Islet of Langerhans (tissue), 1 donor: ENCODE measurements at regions not wholly inside any gene's neighbourhood (a gene's known extent, or its start where the extent isn't known, plus 50 kb on each side); places are given as distances from the start of the nearest gene placed in this dataset.
"Not testable (repeated sequence)": the region's sequence is repeated elsewhere in the genome, so short reads cannot be mapped to it uniquely, and the experiment has no call there.

ENCODE experiments used
- FAIRE-seq: peaks from one replicate; lab custom pipeline; 2011; peaks lifted over from hg19 to GRCh38; lab: Jason Lieb, UNC

DNA sequence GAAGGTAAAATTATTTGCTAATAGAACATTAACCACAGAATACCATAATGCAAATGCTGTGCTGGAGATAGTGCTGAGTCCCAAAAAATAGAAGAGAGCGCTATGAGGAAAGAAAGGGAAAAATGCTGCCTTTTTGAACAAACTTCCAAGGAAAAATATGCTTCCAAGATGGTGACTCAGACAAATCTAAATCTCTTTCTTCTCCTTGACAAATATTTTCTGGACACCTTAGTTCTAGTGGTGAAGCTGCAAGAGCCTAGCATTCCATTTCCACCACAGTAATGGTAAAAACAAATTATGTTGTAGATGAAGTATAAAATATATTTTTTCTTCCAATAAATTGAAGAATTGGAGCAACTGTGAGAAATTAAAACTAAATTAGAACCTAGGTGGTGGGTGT is 155.6 kb upstream of the TBX18 start:
- no peak for FAIRE-seq

DNA sequence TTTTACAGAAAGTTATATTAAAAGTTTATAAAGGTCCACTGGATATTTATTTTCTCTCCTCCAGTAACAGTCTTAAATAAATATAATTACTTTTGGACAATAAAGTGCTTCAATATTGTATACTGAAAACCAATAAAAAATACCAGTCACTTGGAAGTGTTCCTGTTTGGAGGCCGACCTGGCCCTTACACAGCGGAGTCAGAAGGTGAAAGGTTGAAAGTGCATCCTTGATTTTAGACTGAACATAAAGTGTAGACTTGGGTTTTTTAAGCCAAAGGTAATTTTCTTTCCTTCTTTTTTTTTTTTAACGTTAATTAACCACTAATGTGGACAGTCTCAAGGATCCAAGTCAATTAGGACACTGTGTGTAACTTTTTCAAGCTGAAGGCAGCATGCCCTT is 152.3 kb upstream of the TBX18 start:
- FAIRE-seq: no peak

DNA sequence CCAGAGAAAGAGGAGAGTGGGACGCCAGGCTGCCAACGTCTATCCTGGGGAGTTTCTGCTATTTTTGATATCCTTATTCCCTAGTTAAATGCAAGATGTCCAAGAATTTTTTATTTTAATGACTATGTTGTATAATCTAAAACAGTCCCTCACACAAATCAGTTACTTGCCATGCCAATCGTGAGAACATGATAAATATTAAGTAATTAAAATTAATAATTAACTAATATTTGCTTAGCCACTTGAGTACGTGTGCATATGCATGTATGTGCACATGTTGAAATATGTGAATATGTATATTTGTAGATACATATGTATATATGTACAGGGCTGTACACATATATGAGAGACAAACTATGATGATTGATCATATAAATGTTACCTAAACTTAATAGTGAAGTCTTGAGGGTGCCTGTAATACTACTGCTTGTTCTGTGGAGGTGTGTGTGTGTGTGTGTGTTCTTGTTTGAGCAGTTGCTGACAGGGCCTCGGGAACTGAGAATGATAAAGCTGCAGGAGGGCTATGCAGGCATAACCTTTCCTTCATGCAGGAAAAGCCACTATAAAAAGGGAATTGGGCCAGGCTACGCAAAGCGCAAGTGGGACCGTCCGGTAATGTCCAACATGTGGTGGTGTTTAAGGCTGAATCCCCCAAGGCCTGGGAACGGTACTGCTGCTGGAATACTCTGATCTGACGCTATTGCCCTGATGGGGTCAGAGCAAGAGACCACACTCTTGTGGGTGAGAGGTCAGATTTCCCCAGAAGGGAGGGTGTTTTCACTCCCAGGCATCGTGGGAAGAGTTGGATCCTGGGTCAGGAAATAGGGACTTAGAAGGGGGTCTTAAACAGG is 148.3 kb upstream of the TBX18 start:
- FAIRE-seq: no peak

DNA sequence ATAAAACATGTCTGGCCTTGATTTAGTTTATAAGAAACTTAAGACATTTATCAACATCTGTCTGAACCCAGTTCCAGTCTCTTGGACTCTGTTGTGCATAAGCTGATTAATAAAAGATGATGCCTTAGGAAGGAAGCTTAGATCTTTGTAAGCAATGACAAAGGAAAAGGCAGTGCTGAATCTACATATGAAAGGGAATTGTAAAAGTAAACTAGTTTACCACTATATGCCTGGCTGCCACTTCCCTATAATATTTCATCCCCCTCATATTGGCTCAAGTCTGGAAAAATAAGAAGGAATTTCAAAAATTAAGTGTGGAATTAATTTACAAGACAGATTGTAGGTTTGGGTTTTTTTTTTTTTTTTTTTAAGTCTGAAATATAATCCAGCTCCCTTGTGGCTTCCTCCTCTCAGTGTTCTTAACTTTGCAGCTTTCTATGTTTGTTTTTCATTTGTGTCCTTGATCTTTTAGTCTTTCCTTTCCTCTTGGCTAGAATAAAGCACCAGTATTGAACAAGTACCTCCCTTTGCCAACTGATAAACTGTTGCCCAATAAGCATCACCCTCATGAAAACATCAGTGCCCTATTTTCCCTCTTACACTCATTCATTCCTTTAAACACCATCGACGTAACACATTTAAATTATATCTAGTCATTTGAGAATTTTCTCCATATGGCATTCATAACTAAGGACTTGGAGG is 146.7 kb upstream of the TBX18 start:
- FAIRE-seq: no peak

DNA sequence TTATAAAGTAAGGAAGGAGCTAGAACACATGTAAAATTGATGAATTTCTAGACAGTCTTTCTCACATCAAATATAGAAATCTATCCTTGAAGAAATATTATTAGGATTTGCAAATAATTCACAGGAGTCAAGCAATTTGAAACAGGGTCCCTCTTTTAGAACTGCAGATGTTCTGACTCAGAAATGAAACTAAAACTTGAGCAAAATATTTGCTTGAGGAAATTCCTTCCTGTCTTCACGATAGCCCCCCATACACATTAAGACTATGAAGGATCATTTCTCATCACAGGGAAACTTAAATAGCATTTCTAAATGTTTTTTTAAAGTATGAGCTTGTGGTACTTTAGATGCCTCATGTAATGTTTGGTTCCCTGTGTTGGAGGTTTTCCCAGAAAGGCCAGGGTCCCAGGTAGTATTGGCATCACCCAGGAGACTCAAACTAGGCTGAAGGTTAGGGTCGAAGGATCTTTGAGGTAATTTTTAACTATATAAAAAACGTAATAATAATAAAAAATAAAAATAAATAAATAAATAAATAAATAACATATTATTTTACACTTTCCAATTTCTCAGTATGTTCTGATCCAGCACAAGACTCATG is 144.0 kb upstream of the TBX18 start:
- FAIRE-seq: no peak

DNA sequence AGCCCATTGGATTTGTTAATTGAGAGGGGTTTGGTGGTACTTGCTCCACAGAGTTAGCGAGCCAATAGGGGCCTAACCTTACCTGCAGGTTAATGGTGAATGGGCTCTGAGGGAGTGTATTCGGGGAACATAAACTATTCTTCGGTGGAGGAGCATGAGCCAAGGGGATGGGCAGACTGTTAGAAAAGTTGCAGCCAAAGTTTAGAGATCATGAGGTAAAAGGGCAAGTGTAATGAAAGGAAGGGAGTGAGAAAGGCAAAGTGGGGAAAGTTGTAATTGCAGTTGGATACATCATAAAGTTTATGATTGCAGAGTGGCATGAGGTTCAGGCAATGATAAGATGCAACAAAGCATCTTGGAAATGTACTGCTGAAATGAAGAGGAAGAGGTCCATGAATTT is 142.1 kb upstream of the TBX18 start:
- FAIRE-seq: no peak

DNA sequence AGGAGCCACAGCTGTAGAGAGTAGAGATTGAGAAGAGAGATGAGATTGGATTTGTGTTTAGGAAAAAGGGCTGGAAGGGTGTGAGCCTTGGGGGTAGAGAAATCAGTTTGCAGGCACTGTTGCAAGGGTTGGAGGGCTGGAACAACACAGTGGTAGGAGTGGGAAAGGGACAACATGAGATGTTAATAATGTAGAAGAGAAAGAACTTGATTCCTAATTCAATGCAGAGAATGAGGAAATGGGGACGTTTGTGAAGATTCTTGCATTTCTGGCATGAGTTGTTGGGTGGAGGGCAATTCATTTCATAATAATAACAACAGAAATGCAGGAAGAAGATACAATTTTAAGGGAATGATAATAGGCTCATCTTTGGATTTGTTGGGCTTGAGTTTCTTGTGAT is 141.4 kb upstream of the TBX18 start:
- no peak for FAIRE-seq

DNA sequence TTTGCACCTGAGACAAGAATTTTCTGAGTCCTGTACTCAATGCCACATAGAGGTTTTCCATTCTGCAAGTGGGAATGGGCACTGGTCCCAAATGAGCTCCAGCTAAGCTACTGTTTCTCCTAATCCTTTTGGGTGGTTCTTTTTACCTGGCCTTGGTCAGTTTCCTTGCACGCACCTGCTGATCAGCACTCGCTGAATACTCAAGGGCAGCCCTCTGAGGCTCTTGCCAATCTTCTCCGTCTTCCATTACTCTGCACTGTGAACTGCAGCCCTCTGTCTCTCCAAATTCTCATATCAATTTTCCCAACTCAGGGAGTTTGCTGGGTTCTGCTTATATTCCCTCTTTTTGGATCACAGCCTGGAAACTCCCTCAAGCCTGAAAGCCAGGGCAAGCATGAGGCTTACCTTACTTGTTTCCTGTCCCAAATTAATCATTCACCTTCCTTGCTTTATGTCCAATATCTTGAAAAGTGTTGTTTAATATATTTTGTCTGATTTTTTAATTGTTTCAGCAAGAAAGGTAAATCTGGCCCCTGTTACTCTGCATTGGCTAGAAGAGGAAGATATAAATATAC is 138.0 kb upstream of the TBX18 start:
- no peak for FAIRE-seq

DNA sequence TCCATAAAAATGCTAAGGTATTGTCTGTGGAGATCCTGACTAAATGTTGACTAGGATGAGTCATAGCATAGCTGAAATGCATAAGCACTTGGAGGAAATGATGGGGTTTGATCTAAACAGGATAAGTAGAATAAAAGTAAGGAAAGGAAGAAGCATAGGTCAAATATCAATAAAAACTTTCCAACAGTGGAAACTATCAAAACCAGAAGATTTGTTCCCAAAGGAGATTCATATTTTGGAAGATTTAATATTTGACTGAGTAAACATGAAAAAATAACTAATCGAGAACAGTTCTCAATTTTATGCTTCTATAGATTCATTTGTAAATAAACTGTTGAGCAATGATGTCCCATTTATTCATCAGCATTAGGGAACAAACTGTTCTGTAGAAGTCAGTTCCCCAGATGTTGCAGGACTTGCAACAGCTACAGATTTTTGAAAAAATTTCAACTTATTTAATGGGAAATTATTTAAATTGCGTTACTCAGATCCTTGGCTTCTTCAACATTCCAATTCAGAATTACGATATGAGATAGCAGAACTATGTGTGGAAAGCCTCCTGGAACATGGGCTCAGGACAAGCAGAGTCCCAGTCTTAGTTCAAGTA is 133.7 kb upstream of the TBX18 start:
- FAIRE-seq: no peak

DNA sequence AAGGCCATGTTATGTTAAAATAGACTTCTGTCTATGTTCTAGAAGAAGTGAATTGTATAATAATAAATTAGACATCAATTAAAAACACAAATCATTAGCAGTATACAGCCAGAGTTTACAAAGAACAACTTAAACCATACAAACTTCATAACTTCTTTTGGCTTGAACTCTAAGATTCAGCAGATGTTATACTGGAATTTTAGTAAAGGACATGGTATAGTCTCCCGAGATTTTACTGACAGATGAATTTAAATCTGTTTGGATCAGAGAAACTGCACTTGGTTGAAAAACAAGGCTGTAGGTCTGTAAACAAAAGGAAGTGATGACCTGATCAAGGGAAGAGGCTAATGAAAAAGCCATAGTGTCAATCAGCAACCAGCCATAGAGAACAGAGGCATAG is 132.6 kb upstream of the TBX18 start:
- FAIRE-seq: no peak

DNA sequence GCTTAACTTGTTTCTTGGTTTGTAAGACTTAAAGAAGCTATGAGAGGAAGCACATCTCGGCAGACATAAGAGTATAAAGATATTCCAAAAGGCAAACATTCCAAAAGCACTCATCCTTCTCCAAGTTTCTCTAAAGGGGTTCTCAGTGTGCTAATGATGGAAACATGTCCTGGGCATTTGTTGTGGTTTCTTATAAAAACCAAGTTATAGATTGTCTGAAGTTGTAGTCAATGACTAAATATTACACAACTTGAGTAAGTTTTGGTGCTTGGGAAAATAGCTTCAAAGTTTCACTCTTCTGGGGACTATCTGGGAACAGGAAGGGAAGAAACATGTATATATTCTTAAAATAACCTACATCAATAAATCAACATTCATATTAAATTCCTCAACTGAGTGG is 128.3 kb upstream of the TBX18 start:
- FAIRE-seq: no peak

DNA sequence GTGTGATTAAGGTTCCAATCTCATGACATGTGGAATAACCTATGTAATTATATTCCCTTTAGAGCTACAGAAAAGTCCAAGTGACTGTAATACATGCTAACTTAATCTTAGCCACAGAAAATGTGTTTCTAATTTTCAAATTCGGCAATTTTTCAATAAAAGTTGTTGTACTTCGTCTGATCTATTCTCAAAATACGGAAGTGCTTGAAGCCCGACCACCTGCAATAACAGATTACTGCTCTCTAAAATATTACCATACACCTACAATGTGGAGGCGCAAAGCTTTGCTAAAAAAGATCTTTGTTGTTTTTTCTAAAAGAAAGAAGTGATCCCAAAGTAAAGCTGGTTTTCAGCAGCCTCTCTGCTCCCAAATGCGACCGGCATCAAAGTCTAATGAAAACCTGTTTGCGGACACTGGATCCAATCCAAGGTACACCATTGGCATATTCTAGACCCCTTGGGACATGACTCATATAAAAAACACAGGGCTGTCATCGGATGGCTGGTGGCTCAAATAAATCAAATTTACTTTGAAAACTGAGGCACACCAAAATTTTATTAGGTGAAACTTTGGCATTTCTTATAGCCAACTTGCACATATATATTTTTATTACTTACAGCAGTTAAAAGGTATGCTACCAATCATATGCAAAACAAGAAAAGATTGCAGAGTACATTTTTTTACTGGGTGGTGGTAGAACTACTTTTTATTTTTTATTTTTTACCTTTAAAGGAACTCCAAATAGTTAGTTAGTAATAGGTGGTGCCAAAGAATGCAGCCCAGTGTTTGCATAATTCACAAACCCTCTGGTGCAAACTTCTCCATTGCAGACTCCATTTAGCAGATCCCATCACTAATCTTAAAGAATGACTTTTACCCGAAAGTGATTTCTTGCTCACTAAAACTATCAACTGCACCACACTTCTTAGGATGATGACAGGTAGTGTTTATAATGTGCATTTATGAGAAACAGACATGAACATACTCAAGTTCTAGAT is 118.7 kb upstream of the TBX18 start:
- FAIRE-seq: no peak

DNA sequence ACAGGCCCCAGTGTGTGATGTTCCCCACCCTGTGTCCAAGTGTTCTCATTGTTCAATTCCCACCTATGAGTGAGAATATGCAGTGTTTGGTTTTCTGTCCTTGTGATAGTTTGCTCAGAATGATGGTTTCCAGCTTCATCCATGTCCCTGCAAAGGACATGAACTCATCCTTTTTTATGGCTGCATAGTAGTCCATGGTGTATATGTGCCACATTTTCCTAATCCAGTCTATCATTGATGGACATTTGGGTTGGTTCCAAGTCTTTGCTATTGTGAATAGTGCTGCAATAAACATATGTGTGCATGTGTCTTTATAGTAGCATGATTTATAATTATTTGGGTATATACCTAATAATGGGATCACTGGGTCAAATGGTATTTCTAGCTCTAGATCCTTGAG is 115.0 kb upstream of the TBX18 start:
- FAIRE-seq: not testable (repeated sequence)

DNA sequence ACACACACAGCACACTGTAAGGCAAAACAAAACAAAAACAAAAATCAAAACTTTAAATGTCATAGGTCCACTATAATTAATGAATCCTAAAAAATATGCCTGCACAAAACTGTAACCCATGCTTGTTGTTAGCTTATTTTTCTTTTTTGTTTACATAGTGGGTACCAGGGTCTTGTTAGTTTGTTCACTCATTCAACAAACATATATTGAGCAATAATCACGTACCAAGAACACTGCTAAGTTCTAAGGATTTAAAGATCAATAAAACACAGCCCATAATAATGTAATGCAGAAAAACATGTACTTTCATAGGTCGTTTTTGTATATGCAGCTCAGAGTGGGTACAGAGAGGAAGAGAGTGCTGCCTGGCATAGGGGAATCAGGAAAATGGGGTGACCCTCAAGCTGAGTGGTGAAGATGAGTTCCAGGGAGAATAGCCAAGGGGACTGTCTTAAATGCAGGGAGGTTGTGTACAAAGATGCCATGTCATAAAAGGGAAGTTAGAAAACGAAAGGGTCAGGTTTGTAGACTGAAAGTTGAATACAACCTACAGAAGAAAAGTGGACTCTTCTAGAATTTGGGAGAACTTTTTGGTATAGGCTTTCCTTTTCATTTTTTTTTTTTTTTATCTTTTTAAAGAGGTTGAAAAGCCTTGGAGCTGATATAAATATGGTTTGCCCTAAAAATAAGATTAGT is 113.3 kb upstream of the TBX18 start:
- no peak for FAIRE-seq

DNA sequence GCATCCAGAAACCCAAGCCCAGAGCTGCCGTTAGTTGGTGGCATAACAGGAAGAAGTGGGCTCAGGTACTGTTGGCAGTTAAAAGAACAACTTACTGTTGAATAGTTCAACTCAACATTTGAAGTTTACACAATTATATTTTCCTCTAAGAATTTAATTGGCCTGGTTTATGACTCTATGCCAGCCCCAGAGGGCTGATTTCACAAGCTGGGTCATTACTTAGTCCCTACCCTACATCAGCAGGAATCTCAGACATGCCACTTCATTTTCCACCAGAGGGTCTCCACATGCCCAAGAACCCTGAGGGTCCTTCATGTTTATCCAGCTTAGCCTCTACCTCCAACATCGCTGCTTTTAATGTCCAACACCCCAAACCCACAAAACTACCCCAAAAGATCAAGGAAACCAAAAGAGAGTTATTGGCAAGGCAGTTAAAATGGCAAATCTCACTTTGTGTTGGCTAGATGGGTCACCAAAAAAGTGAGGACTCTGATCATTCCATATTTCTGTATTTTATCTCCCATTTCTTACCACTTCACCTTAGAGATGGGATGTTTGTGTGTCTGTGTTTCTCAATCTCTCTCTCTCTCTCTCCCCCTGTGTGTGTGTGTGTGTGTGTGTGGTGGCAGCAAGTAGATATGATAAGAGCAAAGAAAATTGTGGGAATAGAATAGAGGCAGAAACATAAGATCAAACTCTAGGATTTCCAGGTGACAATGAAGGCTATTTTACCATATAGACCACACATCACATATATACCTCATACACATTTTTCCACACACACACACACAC is 112.5 kb upstream of the TBX18 start:
- FAIRE-seq: no peak

DNA sequence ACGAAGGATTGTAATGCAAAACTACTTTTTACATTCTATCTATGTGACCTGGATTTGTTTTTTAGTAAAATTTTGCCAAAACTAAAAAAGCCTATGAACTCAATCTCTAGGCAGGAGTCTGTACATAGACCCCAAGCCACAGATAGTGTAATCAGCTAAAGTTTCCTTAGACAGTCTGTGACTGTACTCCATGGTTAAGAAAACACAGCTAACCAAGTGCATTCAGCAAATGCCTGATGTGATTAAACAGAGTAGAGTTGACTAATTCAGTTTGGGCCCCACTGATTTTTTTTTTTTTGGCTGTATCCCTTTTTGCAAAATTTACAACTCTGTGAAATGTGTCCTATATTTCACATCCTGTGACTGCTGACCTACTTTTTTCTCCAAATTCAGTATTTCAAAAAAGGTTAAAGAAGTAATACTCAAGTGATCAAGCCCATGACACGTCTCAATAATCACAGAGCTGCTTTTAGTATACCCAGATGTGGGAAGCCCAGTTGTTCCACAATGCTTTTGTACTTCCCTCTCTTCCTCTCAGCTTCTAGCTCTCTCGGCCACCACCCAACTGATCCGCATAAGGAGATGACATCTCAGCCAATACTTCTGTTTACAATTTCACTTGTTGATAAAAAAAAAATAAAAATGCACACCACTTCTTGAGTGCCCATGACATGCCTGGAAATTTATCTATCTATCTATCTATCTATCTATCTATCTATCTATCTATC is 108.8 kb upstream of the TBX18 start:
- FAIRE-seq: no peak

DNA sequence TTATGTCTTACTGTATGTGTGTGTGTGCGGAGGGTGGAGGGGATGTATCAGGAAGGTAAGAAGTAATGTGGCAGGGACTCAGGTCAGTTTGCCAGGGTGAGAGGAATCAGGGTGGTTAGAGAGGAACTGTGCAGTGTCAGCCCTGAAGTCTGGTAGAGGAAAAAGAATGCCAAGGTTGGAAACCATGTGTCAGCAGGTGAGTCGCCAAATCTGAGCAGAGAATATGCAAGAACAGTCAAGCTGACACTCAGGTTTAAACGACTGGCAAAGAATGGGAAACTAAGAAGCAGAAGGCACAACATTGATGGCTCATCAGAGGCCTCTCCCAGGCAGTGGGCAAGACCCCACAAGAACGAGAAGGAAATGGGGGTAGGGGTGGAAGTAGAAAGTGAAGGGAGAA is 107.5 kb upstream of the TBX18 start:
- no peak for FAIRE-seq

DNA sequence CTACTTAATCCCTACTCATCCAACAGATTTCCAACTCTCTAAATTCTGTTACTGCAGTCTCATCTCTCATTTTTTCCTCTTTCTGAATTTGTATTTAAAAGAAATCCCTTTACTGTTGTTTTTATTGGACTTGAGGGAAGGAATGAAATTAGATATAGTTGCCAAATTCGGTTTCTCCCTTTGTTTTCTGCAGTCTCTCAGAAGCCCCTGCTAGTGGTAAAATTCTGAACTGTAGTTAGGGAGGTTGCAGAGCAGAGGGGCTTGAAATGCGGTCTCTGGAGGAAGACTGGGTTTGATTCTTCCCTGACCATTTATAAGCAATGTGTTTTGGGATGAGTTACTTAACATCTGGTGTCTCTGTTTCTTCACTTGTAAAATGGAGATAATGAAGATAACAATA is 106.3 kb upstream of the TBX18 start:
- FAIRE-seq: no peak

DNA sequence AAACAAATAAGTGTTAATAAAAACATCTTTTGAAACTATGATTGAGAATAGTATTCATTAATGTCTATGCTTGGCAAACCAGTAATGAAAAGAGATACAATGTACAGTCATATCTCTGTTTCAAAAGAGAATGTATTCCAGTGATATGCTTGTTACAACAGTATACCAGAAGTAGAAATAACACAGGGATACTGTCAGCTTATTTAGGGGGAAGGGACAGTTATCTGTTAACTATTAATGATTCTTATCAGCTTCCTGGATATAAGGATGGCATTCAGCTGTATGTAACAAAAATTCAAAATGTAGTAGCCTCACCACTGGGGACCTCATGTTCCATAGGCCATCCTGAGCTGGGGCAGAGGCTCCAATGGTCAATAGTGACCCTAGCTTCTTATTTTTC is 103.8 kb upstream of the TBX18 start:
- FAIRE-seq: no peak
